Lower lobe of right lung (tissue), 2 donors: ENCODE measurements at regions not wholly inside any gene's neighbourhood (a gene's known extent, or its start where the extent isn't known, plus 50 kb on each side); places are given as distances from the start of the nearest gene placed in this dataset.

Experiments
- ATAC-seq, 2 donors: fragments of 200-7000 bp; cut with Tn5 transposase; one replicate each; pipeline ENCODE4 v1.9.1; 2020 to 2022; ENCODE audit warnings: mild to moderate bottlenecking in 2 of 2, moderate library complexity in 2 of 2
- DNase-seq: peaks from one replicate; pipeline ENCODE4 v3.0.0-alpha.2; 2020
- H3K27ac ChIP-seq: fragments of 200-600 bp; one replicate; pipeline ENCODE4 v1.8.0; 2022
- H3K27me3 ChIP-seq: fragments of 200-600 bp; one replicate; pipeline ENCODE4 v1.8.0; 2022; ENCODE audit warnings: low read depth
- H3K36me3 ChIP-seq: fragments of 200-600 bp; one replicate; pipeline ENCODE4 v1.8.0; 2022; ENCODE audit warnings: mild to moderate bottlenecking
- H3K4me1 ChIP-seq: fragments of 200-600 bp; one replicate; pipeline ENCODE4 v1.8.0; 2022
- H3K4me3 ChIP-seq: fragments of 200-600 bp; one replicate; pipeline ENCODE4 v1.8.0; 2022; ENCODE audit warnings: mild to moderate bottlenecking
- H3K9me3 ChIP-seq: fragments of 200-600 bp; one replicate; pipeline ENCODE4 v1.8.0; 2022
- CTCF ChIP-seq: fragments of 200-600 bp; IDR thresholded peaks from one replicate; pipeline ENCODE4 v1.8.0; 2022; ENCODE audit warnings: antibody characterized with exemption, mild to moderate bottlenecking
- intact Hi-C: fragments of 100-400 bp; cut with DNase I; formaldehyde crosslinking; loops from one replicate; pipeline ENCODE4 v1.11.0; 2022
- donor health status: DM: no; HTN: yes; CAD: no; lungs with severe emphysema.

GRCh38 chr12:132439333-132439904 is 50.5 kb upstream of the FBRSL1 start:
- Histone ChIP-seq H3K4me1 (peaks cover 6% of the 10 kb centered on the region), H3K27me3 (peaks cover 7% of the 10 kb centered on the region), H3K27ac (no peak overlapping the region), H3K4me3 (no peak overlapping the region), H3K36me3 (no peaks in the 10 kb centered on the region), H3K9me3 (no peaks in the 10 kb centered on the region)
- DNase-seq, result no peak
- ATAC-seq, result no peak
- no peak for TF ChIP-seq CTCF
- intact Hi-C loops, result no loop called here

- DNase-seq, result no peak
- H3K4me3 ChIP-seq, result no peak overlapping the region
- H3K4me1 ChIP-seq, result peaks cover 6% of the 10 kb centered on the region
- intact Hi-C loops, result no loop called here
- ATAC-seq, result no peak
- peaks cover 12% of the 10 kb centered on the region for H3K27me3 ChIP-seq
- H3K36me3 ChIP-seq, result no peaks in the 10 kb centered on the region
- no peak for TF ChIP-seq CTCF
- no peaks in the 10 kb centered on the region for H3K9me3 ChIP-seq
- no peak overlapping the region for H3K27ac ChIP-seq
These were observed 51.2 kb upstream of the FBRSL1 start for GRCh38 chr12:132438726-132439125.

- H3K36me3 ChIP-seq, result no peaks in the 10 kb centered on the region
- H3K4me1 ChIP-seq, result peaks cover 6% of the 10 kb centered on the region
- TF ChIP-seq CTCF, result no peak
- H3K9me3 ChIP-seq, result no peaks in the 10 kb centered on the region
- peaks cover 14% of the 10 kb centered on the region for H3K27me3 ChIP-seq
- no peak overlapping the region for H3K27ac ChIP-seq
- DNase-seq (no peak), ATAC-seq (no peak)
- no peak overlapping the region for H3K4me3 ChIP-seq
- intact Hi-C loops, result no loop called here
These were observed 51.8 kb upstream of the FBRSL1 start for GRCh38 chr12:132437943-132438700.

- H3K36me3 ChIP-seq, result no peaks in the 10 kb centered on the region
- peaks cover 17% of the 10 kb centered on the region for H3K27me3 ChIP-seq
- TF ChIP-seq CTCF, result no peak
- peak in 1 of 2 donors; percentile 11 for ATAC-seq
- intact Hi-C loops, result no loop called here
- no peak overlapping the region for H3K27ac ChIP-seq
- H3K4me1 ChIP-seq, result peaks cover 6% of the 10 kb centered on the region
- no peak for DNase-seq
- H3K4me3 ChIP-seq, result no peak overlapping the region
- no peaks in the 10 kb centered on the region for H3K9me3 ChIP-seq
These were observed 52.6 kb upstream of the FBRSL1 start for GRCh38 chr12:132437252-132437932.

GRCh38 chr12:132436791-132437251 is 53.1 kb upstream of the FBRSL1 start:
- Histone ChIP-seq H3K27ac (no peak overlapping the region), H3K4me3 (no peak overlapping the region), H3K36me3 (no peaks in the 10 kb centered on the region), H3K9me3 (no peaks in the 10 kb centered on the region), H3K4me1 (peaks cover 6% of the 10 kb centered on the region), H3K27me3 (peaks cover 18% of the 10 kb centered on the region)
- DNase-seq (no peak), ATAC-seq (no peak)
- no peak for TF ChIP-seq CTCF
- intact Hi-C loops, result no loop called here
